ENCODE measurements at regions not wholly inside any gene's neighbourhood (a gene's known extent, or its start where the extent isn't known, plus 50 kb on each side); places are given as distances from the start of the nearest gene placed in this dataset.

GRCh38 chr6:66198062-66198624, 491.1 kb upstream of the EYS start:
- TF ChIP-seq, protein P1, sequence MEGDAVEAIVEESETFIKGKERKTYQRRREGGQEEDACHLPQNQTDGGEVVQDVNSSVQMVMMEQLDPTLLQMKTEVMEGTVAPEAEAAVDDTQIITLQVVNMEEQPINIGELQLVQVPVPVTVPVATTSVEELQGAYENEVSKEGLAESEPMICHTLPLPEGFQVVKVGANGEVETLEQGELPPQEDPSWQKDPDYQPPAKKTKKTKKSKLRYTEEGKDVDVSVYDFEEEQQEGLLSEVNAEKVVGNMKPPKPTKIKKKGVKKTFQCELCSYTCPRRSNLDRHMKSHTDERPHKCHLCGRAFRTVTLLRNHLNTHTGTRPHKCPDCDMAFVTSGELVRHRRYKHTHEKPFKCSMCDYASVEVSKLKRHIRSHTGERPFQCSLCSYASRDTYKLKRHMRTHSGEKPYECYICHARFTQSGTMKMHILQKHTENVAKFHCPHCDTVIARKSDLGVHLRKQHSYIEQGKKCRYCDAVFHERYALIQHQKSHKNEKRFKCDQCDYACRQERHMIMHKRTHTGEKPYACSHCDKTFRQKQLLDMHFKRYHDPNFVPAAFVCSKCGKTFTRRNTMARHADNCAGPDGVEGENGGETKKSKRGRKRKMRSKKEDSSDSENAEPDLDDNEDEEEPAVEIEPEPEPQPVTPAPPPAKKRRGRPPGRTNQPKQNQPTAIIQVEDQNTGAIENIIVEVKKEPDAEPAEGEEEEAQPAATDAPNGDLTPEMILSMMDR (IDR thresholded peaks at IDR 0.05; ENCODE audit: borderline replicate concordance, extremely low read depth, insufficient read depth) = no peak
- Histone ChIP-seq H3K27me3 (ENCODE audit: control insufficient read depth, insufficient read depth, low read length) (no peaks in the 10 kb centered on the region), H3K36me3 (ENCODE audit: control insufficient read depth in 2 of 3, insufficient read depth in 3 of 3, low read length in 3 of 3) (no peaks in the 10 kb centered on the region), H3K4me1 (ENCODE audit: control insufficient read depth in 2 of 3, insufficient read depth in 2 of 3, low read depth in 1 of 3, low read length in 3 of 3) (no peaks in the 10 kb centered on the region), H3K9ac (ENCODE audit: low read length in 3 of 3) (no peak overlapping the region), H3K9me3 (ENCODE audit: control insufficient read depth in 2 of 3, insufficient read depth in 1 of 3, low read length in 3 of 3) (no peaks in the 10 kb centered on the region), H3K4me3 (ENCODE audit: low read length in 3 of 3) (no peak overlapping the region), H3K27ac (ENCODE audit: low read depth in 2 of 2, low read length in 2 of 2) (no peak overlapping the region)
- intact Hi-C loops (cut with DNase I) = no loop called here
- no peak for DNase-seq
- no peak for FAIRE-seq

DNA sequence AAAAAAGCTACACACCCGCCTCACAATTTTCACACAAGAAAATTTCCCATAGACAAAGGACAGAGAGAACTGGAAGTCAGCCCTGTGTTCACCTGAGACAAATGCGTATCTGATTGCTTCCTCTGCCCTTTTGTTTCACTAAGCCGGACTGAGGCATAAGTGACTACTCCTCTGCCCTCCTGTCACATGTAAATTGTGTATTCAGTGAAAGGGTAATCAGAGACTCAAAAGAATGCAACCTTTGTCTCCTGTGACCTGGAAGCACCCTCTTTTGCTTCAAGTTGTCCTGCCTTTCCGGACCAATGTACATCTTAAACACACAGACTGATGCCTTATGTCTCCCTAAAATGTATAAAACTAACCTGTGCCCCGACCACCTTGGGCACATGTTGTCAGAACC, 483.8 kb upstream of the EYS start:
- DNase-seq (no peak), FAIRE-seq (no peak)
- no peak overlapping the region for H3K4me3 ChIP-seq (ENCODE audit: low read length in 3 of 3)
- no peaks in the 10 kb centered on the region for H3K36me3 ChIP-seq (ENCODE audit: control insufficient read depth in 2 of 3, insufficient read depth in 3 of 3, low read length in 3 of 3)
- intact Hi-C loops (cut with DNase I) = no loop called here
- H3K4me1 ChIP-seq (ENCODE audit: control insufficient read depth in 2 of 3, insufficient read depth in 2 of 3, low read depth in 1 of 3, low read length in 3 of 3) = no peaks in the 10 kb centered on the region
- peaks cover 0 to 3% (median 0%) of the 10 kb centered on the region in 3 donors for H3K9me3 ChIP-seq (ENCODE audit: control insufficient read depth in 2 of 3, insufficient read depth in 1 of 3, low read length in 3 of 3)
- TF ChIP-seq, protein P1 (IDR thresholded peaks at IDR 0.05; ENCODE audit: borderline replicate concordance, extremely low read depth, insufficient read depth) = no peak
- no peaks in the 10 kb centered on the region for H3K27me3 ChIP-seq (ENCODE audit: control insufficient read depth, insufficient read depth, low read length)
- H3K9ac ChIP-seq (ENCODE audit: low read length in 3 of 3) = no peak overlapping the region
- H3K27ac ChIP-seq (ENCODE audit: low read depth in 2 of 2, low read length in 2 of 2) = no peak overlapping the region

DNA sequence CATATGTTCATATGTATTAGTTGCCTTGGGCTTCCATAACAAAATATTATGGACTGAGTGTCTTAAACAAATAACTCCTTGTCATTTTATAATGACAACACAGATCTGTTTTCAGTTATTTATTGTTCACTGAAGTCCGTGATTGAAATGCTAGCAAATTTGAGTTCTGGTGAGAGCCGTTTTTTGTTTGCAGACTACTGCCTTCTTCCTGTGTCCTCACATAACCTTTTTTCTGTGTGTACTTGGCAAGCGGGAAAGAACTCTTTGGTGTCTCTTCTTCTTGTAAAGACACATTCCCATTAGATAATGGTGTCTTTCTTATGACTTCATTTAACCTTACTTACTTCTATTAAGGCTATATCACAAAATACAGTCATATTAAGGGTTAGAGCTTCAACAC, 482.9 kb upstream of the EYS start:
- Histone ChIP-seq H3K9ac (ENCODE audit: low read length in 3 of 3) (no peak overlapping the region), H3K4me1 (ENCODE audit: control insufficient read depth in 2 of 3, insufficient read depth in 2 of 3, low read depth in 1 of 3, low read length in 3 of 3) (no peaks in the 10 kb centered on the region), H3K27ac (ENCODE audit: low read depth in 2 of 2, low read length in 2 of 2) (no peak overlapping the region), H3K27me3 (ENCODE audit: control insufficient read depth, insufficient read depth, low read length) (no peaks in the 10 kb centered on the region), H3K9me3 (ENCODE audit: control insufficient read depth in 2 of 3, insufficient read depth in 1 of 3, low read length in 3 of 3) (peaks cover 0 to 3% (median 0%) of the 10 kb centered on the region in 3 donors), H3K4me3 (ENCODE audit: low read length in 3 of 3) (no peak overlapping the region), H3K36me3 (ENCODE audit: control insufficient read depth in 2 of 3, insufficient read depth in 3 of 3, low read length in 3 of 3) (no peaks in the 10 kb centered on the region)
- intact Hi-C loops (cut with DNase I) = no loop called here
- TF ChIP-seq, protein P1 (IDR thresholded peaks at IDR 0.05; ENCODE audit: borderline replicate concordance, extremely low read depth, insufficient read depth) = no peak
- FAIRE-seq (no peak), DNase-seq (no peak)

GRCh38 chr6:66186756-66187155, 479.7 kb upstream of the EYS start:
- DNase-seq (no peak), FAIRE-seq (no peak)
- intact Hi-C loops (cut with DNase I) = no loop called here

More at GRCh38 chr6:66186756-66187155, 479.7 kb upstream of the EYS start:
- Histone ChIP-seq H3K4me1 (ENCODE audit: control insufficient read depth in 2 of 3, insufficient read depth in 2 of 3, low read depth in 1 of 3, low read length in 3 of 3) (no peaks in the 10 kb centered on the region), H3K27ac (ENCODE audit: low read depth in 2 of 2, low read length in 2 of 2) (no peak overlapping the region), H3K36me3 (ENCODE audit: control insufficient read depth in 2 of 3, insufficient read depth in 3 of 3, low read length in 3 of 3) (no peaks in the 10 kb centered on the region), H3K4me3 (ENCODE audit: low read length in 3 of 3) (no peak overlapping the region), H3K9me3 (ENCODE audit: control insufficient read depth in 2 of 3, insufficient read depth in 1 of 3, low read length in 3 of 3) (peaks cover 0 to 3% (median 0%) of the 10 kb centered on the region in 3 donors), H3K9ac (ENCODE audit: low read length in 3 of 3) (no peak overlapping the region), H3K27me3 (ENCODE audit: control insufficient read depth, insufficient read depth, low read length) (no peaks in the 10 kb centered on the region)
- TF ChIP-seq, protein P1 (IDR thresholded peaks at IDR 0.05; ENCODE audit: borderline replicate concordance, extremely low read depth, insufficient read depth) = no peak
